Peyer's patch (tissue), 4 donors: ENCODE measurements at regions not wholly inside any gene's neighbourhood (a gene's known extent, or its start where the extent isn't known, plus 50 kb on each side); places are given as distances from the start of the nearest gene placed in this dataset.

Source experiments
- DNase-seq, 3 donors: peaks; one replicate each; pipeline ENCODE4 v3.0.0-alpha.2; 2017 to 2019
- H3K27ac ChIP-seq, 4 donors: fragments of 200-600 bp; sonication (generic); one replicate each; pipeline ENCODE4 v1.5.1; 2016 to 2019
- H3K27me3 ChIP-seq, 2 donors: fragments of 200-600 bp; sonication (generic); one replicate each; pipeline ENCODE4 v1.5.1; 2019
- H3K36me3 ChIP-seq, 3 donors: fragments of 200-600 bp; sonication (generic); one replicate each; pipeline ENCODE4 v1.5.1; 2016 to 2019
- H3K4me1 ChIP-seq, 4 donors: fragments of 200-600 bp; sonication (generic); one replicate each; pipeline ENCODE4 v1.5.1; 2016 to 2019
- H3K4me3 ChIP-seq, 4 donors: fragments of 200-600 bp; sonication (generic); 1 replicate in 3 of 4; 2 replicates in 1 of 4; pipeline ENCODE4 v1.5.1; 2016 to 2019; ENCODE audit warnings: mild to moderate bottlenecking in 1 of 4
- H3K9me3 ChIP-seq, 4 donors: fragments of 200-600 bp; sonication (generic); one replicate each; pipeline ENCODE4 v1.5.1; 2016 to 2019; ENCODE audit warnings: mild to moderate bottlenecking in 1 of 4
- POLR2A ChIP-seq, 2 donors: fragments of 450-650 bp; IDR thresholded peaks; one replicate each; pipeline ENCODE4 v1.5.1; 2017; ENCODE audit warnings: antibody characterized with exemption in 2 of 2, mild to moderate bottlenecking in 2 of 2, moderate library complexity in 2 of 2
- TF ChIP-seq, protein P1 (sequence below), 6 experiments: fragments of 450-650 bp in 4 of 6; fragments of 200-600 bp in 2 of 6; sonication (generic) in 1 of 6; IDR thresholded peaks; one replicate each; pipeline ENCODE4 v1.5.1; 2017 to 2019; ENCODE audit warnings: antibody characterized with exemption in 6 of 6, mild to moderate bottlenecking in 3 of 6, moderate library complexity in 1 of 6

DNA sequence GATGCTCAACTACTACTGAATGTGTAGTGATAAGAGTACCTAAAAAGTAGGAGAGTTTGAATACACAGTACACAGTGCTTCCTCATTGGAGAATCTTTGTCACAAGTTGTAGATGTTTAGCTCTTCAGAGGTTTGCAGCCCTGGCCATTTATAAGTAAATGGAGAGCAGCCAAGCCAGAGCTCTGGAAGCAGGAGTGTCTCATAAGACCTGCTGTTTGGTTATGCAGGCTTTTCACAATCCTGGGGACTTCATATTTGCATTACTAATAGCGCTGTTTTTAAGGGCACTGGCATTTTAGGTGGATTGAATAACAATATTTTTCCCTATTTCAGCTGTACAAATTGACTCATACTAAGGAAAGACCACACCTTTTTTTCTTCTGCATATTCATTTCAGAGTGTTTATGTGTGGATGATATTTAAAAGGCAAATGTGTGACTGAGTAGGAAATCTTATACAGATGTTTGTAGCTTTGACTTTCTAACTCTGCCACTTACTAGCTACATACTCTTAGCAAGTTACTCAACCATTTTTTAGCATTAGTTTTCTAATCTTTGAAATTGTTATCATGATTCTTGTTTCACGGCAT, 730.5 kb upstream of the MAP3K7 start:
- Histone ChIP-seq H3K9me3 (no peaks in the 10 kb centered on the region), H3K27ac (no peak overlapping the region), H3K36me3 (no peaks in the 10 kb centered on the region), H3K4me3 (no peak overlapping the region), H3K4me1 (no peaks in the 10 kb centered on the region), H3K27me3 (no peaks in the 10 kb centered on the region)
- TF ChIP-seq, protein P1, sequence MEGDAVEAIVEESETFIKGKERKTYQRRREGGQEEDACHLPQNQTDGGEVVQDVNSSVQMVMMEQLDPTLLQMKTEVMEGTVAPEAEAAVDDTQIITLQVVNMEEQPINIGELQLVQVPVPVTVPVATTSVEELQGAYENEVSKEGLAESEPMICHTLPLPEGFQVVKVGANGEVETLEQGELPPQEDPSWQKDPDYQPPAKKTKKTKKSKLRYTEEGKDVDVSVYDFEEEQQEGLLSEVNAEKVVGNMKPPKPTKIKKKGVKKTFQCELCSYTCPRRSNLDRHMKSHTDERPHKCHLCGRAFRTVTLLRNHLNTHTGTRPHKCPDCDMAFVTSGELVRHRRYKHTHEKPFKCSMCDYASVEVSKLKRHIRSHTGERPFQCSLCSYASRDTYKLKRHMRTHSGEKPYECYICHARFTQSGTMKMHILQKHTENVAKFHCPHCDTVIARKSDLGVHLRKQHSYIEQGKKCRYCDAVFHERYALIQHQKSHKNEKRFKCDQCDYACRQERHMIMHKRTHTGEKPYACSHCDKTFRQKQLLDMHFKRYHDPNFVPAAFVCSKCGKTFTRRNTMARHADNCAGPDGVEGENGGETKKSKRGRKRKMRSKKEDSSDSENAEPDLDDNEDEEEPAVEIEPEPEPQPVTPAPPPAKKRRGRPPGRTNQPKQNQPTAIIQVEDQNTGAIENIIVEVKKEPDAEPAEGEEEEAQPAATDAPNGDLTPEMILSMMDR (IDR thresholded peaks at IDR 0.05): no peak
- DNase-seq: no peak

DNA sequence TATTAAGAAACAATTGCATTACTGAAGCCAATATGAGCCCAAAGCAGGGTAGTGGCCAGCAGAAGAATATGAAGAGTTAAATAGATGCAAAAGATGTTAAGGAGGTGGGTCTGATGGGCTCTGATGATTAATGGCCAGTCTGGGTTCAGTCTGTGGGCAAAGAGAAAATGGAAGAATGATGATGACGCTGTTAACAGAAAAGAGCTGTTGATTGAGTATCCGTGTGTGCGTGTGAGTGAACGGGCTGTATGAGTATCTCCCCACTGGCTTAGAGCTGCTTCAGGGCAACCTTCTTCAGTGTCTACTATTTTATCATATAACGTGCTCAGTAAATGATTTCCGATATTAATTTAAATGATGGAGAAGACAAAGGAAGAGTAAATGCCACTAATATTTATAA, 723.3 kb upstream of the MAP3K7 start:
- TF ChIP-seq, protein P1 (IDR thresholded peaks at IDR 0.05): no peak
- TF ChIP-seq POLR2A (IDR thresholded peaks at IDR 0.05): no peak
- H3K4me1 ChIP-seq: no peaks in the 10 kb centered on the region
- no peak overlapping the region for H3K4me3 ChIP-seq
- H3K36me3 ChIP-seq: no peaks in the 10 kb centered on the region
- no peaks in the 10 kb centered on the region for H3K27me3 ChIP-seq
- DNase-seq: no peak
- no peaks in the 10 kb centered on the region for H3K9me3 ChIP-seq
- no peak overlapping the region for H3K27ac ChIP-seq

DNA sequence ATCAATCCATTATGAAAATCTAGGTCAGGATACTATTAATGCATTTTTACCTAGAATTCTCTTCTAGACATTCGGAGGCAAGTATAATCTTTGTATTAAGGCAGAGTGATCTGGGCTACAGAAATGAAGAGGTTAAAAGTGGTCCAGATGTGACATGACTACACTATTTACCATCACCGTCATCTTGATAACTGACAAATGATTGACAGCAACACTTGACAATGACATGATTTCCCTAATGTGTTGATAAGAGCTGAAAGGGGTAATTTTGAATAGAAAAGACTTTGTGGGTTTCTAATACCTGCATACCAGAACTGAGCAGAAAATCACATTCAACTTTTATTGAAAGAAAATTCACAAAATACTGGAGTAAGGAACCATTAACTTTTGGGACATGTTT, 718.9 kb upstream of the MAP3K7 start:
- Histone ChIP-seq H3K27me3 (no peaks in the 10 kb centered on the region), H3K4me3 (no peak overlapping the region), H3K4me1 (no peaks in the 10 kb centered on the region), H3K36me3 (no peaks in the 10 kb centered on the region), H3K9me3 (no peaks in the 10 kb centered on the region), H3K27ac (no peak overlapping the region)
- TF ChIP-seq, protein P1 (IDR thresholded peaks at IDR 0.05): no peak
- TF ChIP-seq POLR2A (IDR thresholded peaks at IDR 0.05): no peak
- DNase-seq: no peak

DNA sequence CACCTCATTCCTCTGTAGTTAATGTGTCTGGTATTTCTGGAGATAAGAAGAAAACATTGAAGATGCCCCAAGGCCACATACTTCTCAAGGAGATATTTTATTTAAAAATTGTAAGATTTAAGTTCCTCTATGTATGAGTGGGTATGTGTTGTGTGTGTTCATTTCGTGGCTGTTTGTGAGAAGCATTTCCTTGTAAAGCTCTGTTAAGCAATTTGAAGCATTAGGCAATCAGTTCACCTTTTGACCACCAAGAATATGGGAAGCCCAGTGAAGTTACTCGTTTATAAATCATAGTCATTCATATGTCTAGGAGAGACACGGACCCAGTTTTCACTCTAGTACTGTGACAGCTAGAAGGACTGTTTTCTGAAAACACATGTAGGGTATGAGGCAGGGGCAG, 717.6 kb upstream of the MAP3K7 start:
- H3K27ac ChIP-seq: no peak overlapping the region
- H3K36me3 ChIP-seq: no peaks in the 10 kb centered on the region
- H3K9me3 ChIP-seq: no peaks in the 10 kb centered on the region
- no peak for TF ChIP-seq POLR2A (IDR thresholded peaks at IDR 0.05)
- TF ChIP-seq, protein P1 (IDR thresholded peaks at IDR 0.05): no peak
- no peak overlapping the region for H3K4me3 ChIP-seq
- DNase-seq: no peak
- H3K27me3 ChIP-seq: no peaks in the 10 kb centered on the region
- H3K4me1 ChIP-seq: no peaks in the 10 kb centered on the region

DNA sequence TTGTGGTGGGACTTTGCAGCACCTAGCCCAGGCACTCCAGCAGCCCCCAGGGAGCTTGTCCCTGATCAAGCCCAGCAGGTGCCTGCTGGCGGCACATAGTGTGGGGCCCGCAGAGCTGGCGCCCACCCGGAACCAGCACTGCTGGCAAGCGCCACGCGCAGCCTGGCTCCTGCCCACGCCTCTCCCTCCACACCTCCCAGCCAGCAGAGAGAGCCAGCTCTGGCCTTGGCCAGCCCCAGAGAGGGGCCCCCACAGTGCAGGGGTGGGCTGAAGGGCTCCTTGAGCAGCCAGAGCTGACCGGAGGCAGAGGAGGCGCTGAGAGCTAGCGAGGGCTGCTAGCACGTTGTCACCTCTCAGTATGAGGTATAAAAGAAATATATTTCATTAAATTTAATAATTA, 716.5 kb upstream of the MAP3K7 start:
- H3K9me3 ChIP-seq: no peaks in the 10 kb centered on the region
- H3K4me1 ChIP-seq: no peaks in the 10 kb centered on the region
- TF ChIP-seq, protein P1 (IDR thresholded peaks at IDR 0.05): no peak
- TF ChIP-seq POLR2A (IDR thresholded peaks at IDR 0.05): no peak
- H3K4me3 ChIP-seq: no peak overlapping the region
- no peaks in the 10 kb centered on the region for H3K36me3 ChIP-seq
- H3K27me3 ChIP-seq: no peaks in the 10 kb centered on the region
- no peak overlapping the region for H3K27ac ChIP-seq
- DNase-seq: no peak
